IMR-90 (cell line): ENCODE measurements at regions not wholly inside any gene's neighbourhood (a gene's known extent, or its start where the extent isn't known, plus 50 kb on each side); places are given as distances from the start of the nearest gene placed in this dataset.

Experiments
- ATAC-seq: fragments of 200-7000 bp; cut with Tn5 transposase; 2 replicates; pipeline ENCODE4 v1.9.1; 2020; ENCODE audit warnings: low read depth, mild to moderate bottlenecking, moderate library complexity
- BruUV-seq: library from RNA; stranded (reverse); fragments of 400-500 nt; replicated peaks from 2 replicates; lab custom pipeline; 2021; lab: Mats Ljungman, UMichigan
- CTCF ChIA-PET: fragments of 300-600 bp; formaldehyde crosslinking; extraction: SDS; loops from one replicate; lab custom pipeline; 2021; ENCODE audit warnings: antibody characterized with exemption; lab: Yijun Ruan, JAX
- POLR2A ChIA-PET: fragments of 300-600 bp; sonication (Branson Sonifier 250); formaldehyde crosslinking; loops from one replicate; lab custom pipeline; 2022; ENCODE audit warnings: antibody characterized with exemption; ENCODE audit not compliant: unreplicated experiment; lab: Charles Lee
- DNase-seq: peaks from one replicate; pipeline ENCODE4 v3.0.0; 2013
- H2AFZ ChIP-seq: replicated peaks from 2 replicates; pipeline ENCODE3; 2013; ENCODE audit warnings: low read length, mild to moderate bottlenecking; ENCODE audit not compliant: poor library complexity
- H2AK5ac ChIP-seq: 2 replicates; pipeline ENCODE4 v1.6.1; 2013; ENCODE audit warnings: low read depth, low read length, inconsistent platforms
- H2AK9ac ChIP-seq: replicated peaks from 2 replicates; pipeline ENCODE3; 2013; ENCODE audit warnings: mild to moderate bottlenecking, low read depth, low read length, moderate library complexity; ENCODE audit not compliant: poor library complexity
- H2BK120ac ChIP-seq: 2 replicates; pipeline ENCODE4 v1.6.1; 2013; ENCODE audit warnings: low read depth, low read length, inconsistent platforms
- H2BK15ac ChIP-seq: 3 replicates; pipeline ENCODE4 v1.6.1; 2013; ENCODE audit warnings: low read depth, low read length, inconsistent platforms
- H2BK20ac ChIP-seq: 2 replicates; pipeline ENCODE4 v1.6.1; 2013; ENCODE audit warnings: low read depth, mild to moderate bottlenecking, inconsistent platforms, low read length, moderate library complexity
- H2BK5ac ChIP-seq: 2 replicates; pipeline ENCODE4 v1.6.1; 2013; ENCODE audit warnings: mild to moderate bottlenecking, low read depth, low read length, inconsistent platforms; ENCODE audit not compliant: poor library complexity, severe bottlenecking
- H3K14ac ChIP-seq: replicated peaks from 2 replicates; pipeline ENCODE4 v1.6.1; 2013; ENCODE audit warnings: low read depth, low read length, inconsistent platforms
- H3K18ac ChIP-seq: 2 replicates; pipeline ENCODE4 v1.6.1; 2013; ENCODE audit warnings: low read depth, low read length, control low read depth
- H3K23ac ChIP-seq: 2 replicates; pipeline ENCODE4 v1.6.1; 2013; ENCODE audit warnings: low read depth, low read length, inconsistent platforms
- H3K27ac ChIP-seq: 2 replicates; pipeline ENCODE4 v1.5.1; 2013; ENCODE audit warnings: mild to moderate bottlenecking, control low read depth, low read length; ENCODE audit not compliant: insufficient read depth
- H3K27me3 ChIP-seq: 2 replicates; pipeline ENCODE4 v1.6.1; 2013; ENCODE audit warnings: low read length; ENCODE audit not compliant: control insufficient read depth, insufficient read depth
- H3K36me3 ChIP-seq: 2 replicates; pipeline ENCODE4 v1.6.1; 2013; ENCODE audit warnings: low read length, mixed read lengths; ENCODE audit not compliant: control insufficient read depth, insufficient read depth
- H3K4ac ChIP-seq: 2 replicates; pipeline ENCODE4 v1.6.1; 2013; ENCODE audit warnings: low read depth, low read length, inconsistent platforms
- H3K4me1 ChIP-seq: 2 replicates; pipeline ENCODE4 v1.6.1; 2013; ENCODE audit warnings: low read length, mixed read lengths; ENCODE audit not compliant: control insufficient read depth, insufficient read depth
- H3K4me2 ChIP-seq: 2 replicates; pipeline ENCODE4 v1.6.1; 2013; ENCODE audit warnings: low read depth, mild to moderate bottlenecking, control low read depth, low read length, moderate library complexity
- H3K4me3 ChIP-seq: 2 replicates; pipeline ENCODE4 v1.5.1; 2013; ENCODE audit warnings: low read depth, mild to moderate bottlenecking, control low read depth, low read length, moderate library complexity; ENCODE audit not compliant: insufficient read depth
- H3K56ac ChIP-seq: 2 replicates; pipeline ENCODE4 v1.6.1; 2013; ENCODE audit warnings: low read length, inconsistent platforms; ENCODE audit not compliant: insufficient read depth; ENCODE audit errors: extremely low read depth
- H3K79me1 ChIP-seq, 2 experiments: 2 replicates each; pipeline ENCODE4 v1.6.1; 2013; ENCODE audit warnings: low read length in 2 of 2, inconsistent platforms in 1 of 2, low read depth in 1 of 2
- H3K9ac ChIP-seq: 2 replicates; pipeline ENCODE4 v1.6.1; 2013; ENCODE audit warnings: low read depth, low read length, control low read depth
- H3K9me1 ChIP-seq: 2 replicates; pipeline ENCODE4 v1.6.1; 2013; ENCODE audit warnings: low read length, inconsistent platforms; ENCODE audit not compliant: insufficient read depth
- H3K9me3 ChIP-seq: 2 replicates; pipeline ENCODE4 v1.6.1; 2013; ENCODE audit warnings: low read length; ENCODE audit not compliant: control insufficient read depth, insufficient read depth
- H4K20me1 ChIP-seq: 2 replicates; pipeline ENCODE4 v1.6.1; 2013; ENCODE audit warnings: low read length, inconsistent platforms; ENCODE audit not compliant: insufficient read depth
- H4K5ac ChIP-seq: 2 replicates; pipeline ENCODE4 v1.6.1; 2013; ENCODE audit warnings: mild to moderate bottlenecking, low read depth, low read length, control low read depth
- H4K8ac ChIP-seq, 2 experiments: 2 replicates each; pipeline ENCODE4 v1.6.1; 2013; ENCODE audit warnings: low read depth in 2 of 2, low read length in 2 of 2, control low read depth in 1 of 2, inconsistent platforms in 1 of 2
- H4K91ac ChIP-seq: 2 replicates; pipeline ENCODE4 v1.6.1; 2013; ENCODE audit warnings: low read depth, low read length, inconsistent platforms; ENCODE audit not compliant: insufficient read depth
- BHLHE40 ChIP-seq: fragments of 150-350 bp; IDR thresholded peaks from 2 replicates; pipeline ENCODE4 v1.6.1; 2016; ENCODE audit warnings: mild to moderate bottlenecking, low read depth, low read length
- CEBPB ChIP-seq: IDR thresholded peaks from 2 replicates; pipeline ENCODE4 v1.6.1; 2012; ENCODE audit warnings: low read depth, low read length, improper control_type of control experiment
- CHD1 ChIP-seq: IDR thresholded peaks from 2 replicates; pipeline ENCODE4 v1.6.1; 2012; ENCODE audit warnings: low read depth, low read length, improper control_type of control experiment
- FOS ChIP-seq: fragments of 150-350 bp; IDR thresholded peaks from 2 replicates; pipeline ENCODE4 v1.6.1; 2016; ENCODE audit warnings: low read depth, low read length
- MAFK ChIP-seq: IDR thresholded peaks from 2 replicates; pipeline ENCODE4 v1.6.1; 2012; ENCODE audit warnings: low read depth, low read length, improper control_type of control experiment
- MAZ ChIP-seq: IDR thresholded peaks from 2 replicates; pipeline ENCODE4 v1.6.1; 2012; ENCODE audit warnings: low read depth, mild to moderate bottlenecking, low read length, improper control_type of control experiment, moderate library complexity, borderline replicate concordance
- MXI1 ChIP-seq: IDR thresholded peaks from 2 replicates; pipeline ENCODE4 v1.6.1; 2012; ENCODE audit warnings: low read depth, mild to moderate bottlenecking, low read length, moderate library complexity, borderline replicate concordance
- NFE2L2 ChIP-seq: fragments of 150-350 bp; IDR thresholded peaks from 2 replicates; pipeline ENCODE4 v1.6.1; 2016; ENCODE audit warnings: low read depth, mild to moderate bottlenecking, low read length
- POLR2A ChIP-seq: IDR thresholded peaks from 2 replicates; pipeline ENCODE4 v1.6.1; 2012; ENCODE audit warnings: mild to moderate bottlenecking, low read depth, low read length
- RAD21 ChIP-seq: IDR thresholded peaks from 2 replicates; pipeline ENCODE4 v1.6.1; 2012; ENCODE audit warnings: low read length, improper control_type of control experiment
- RCOR1 ChIP-seq: IDR thresholded peaks from 2 replicates; pipeline ENCODE4 v1.6.1; 2012; ENCODE audit warnings: mild to moderate bottlenecking, low read length, improper control_type of control experiment; ENCODE audit not compliant: insufficient replicate concordance
- RFX5 ChIP-seq: IDR thresholded peaks from 2 replicates; pipeline ENCODE4 v1.8.0; 2012; ENCODE audit warnings: low read depth, mild to moderate bottlenecking, low read length, moderate library complexity
- SMC3 ChIP-seq: fragments of 150-350 bp; IDR thresholded peaks from 2 replicates; pipeline ENCODE4 v1.6.1; 2016; ENCODE audit warnings: low read depth, mild to moderate bottlenecking, antibody characterized with exemption, low read length, moderate library complexity
- WGBS, 2 experiments: methylation state at CpG; one replicate each; pipeline versions ENCODE4 v1.1.5 to v1.1.7; 2013; ENCODE audit warnings: missing lambda C conversion rate in 2 of 2; ENCODE audit not compliant: insufficient read length in 1 of 2; ENCODE audit errors: extremely low coverage in 2 of 2; 5-methylcytosine and 5-hydroxymethylcytosine counted together
- dilution Hi-C: fragments of 300-500 bp; cut with HindIII; formaldehyde crosslinking; loops from one replicate; pipeline ENCODE4 v1.14.3; 2018; ENCODE audit warnings: low sequenced_read_pairs; ENCODE audit not compliant: unreplicated experiment
- in situ Hi-C: fragments of 300-500 bp; cut with MboI; formaldehyde crosslinking; loops from 3 replicates; pipeline ENCODE4 v1.14.3; 2019; ENCODE audit warnings: low sequenced_read_pairs, inconsistent platforms, mixed read lengths
- intact Hi-C: fragments of 100-400 bp; cut with micrococcal nuclease; formaldehyde crosslinking; loops from 2 replicates; pipeline ENCODE4 v1.10.0; 2022
- TF ChIP-seq, protein P1 (sequence below): conservative IDR thresholded peaks from 2 replicates; pipeline ENCODE4 v1.5.1; 2012; ENCODE audit warnings: mild to moderate bottlenecking, low read depth, low read length, improper control_type of control experiment
- TF ChIP-seq, protein P2 (sequence below): fragments of 150-350 bp; IDR thresholded peaks from 2 replicates; pipeline ENCODE4 v1.6.1; 2016; ENCODE audit warnings: low read depth, mild to moderate bottlenecking, low read length, moderate library complexity, borderline replicate concordance
- TF ChIP-seq, protein P3 (sequence below): fragments of 150-350 bp; IDR thresholded peaks from 2 replicates; pipeline ENCODE4 v1.6.1; 2017; ENCODE audit warnings: mild to moderate bottlenecking, antibody characterized with exemption, low read length, low read depth

DNA sequence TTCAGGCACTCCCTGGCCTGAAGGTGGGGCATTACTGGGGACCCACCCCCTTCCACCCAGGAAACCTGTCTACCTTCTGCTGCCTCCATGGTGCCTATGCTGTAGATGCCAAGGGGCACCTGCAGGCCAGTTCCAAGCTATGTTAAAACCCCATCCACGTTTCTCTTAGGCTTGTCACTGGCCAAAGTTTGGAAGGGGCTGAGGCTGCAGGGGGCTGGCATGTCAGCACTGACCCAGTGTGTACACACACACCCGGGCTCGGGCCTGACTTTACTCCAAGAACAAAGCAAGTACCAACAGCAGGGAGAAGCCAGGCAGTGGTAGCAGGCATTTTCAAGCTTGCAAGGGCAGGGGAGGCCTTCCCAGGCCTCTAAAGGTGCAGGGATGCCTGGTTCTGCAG is 53.8 kb upstream of the PCDH15 start:
- Histone ChIP-seq H3K18ac (no peak overlapping the region), H3K27ac (no peak overlapping the region), H3K23ac (no peak overlapping the region), H4K20me1 (no peaks in the 10 kb centered on the region), H3K27me3 (no peaks in the 10 kb centered on the region), H3K56ac (no peak overlapping the region), H3K4me2 (no peak overlapping the region), H2BK120ac (no peak overlapping the region), H3K9me3 (peaks cover 4% of the 10 kb centered on the region; the same call in 1 of the 2 replicates), H3K14ac (no peak overlapping the region), H3K36me3 (no peaks in the 10 kb centered on the region), H3K4ac (no peak overlapping the region), H2AK5ac (no peak overlapping the region), H3K4me3 (no peak overlapping the region), H4K8ac (no peak overlapping the region), H2BK20ac (no peak overlapping the region), H2BK5ac (no peak overlapping the region), H3K79me1 (no peaks in the 10 kb centered on the region), H2AK9ac (no peak overlapping the region), H4K5ac (no peak overlapping the region), H2AFZ (no peak overlapping the region), H3K9ac (no peak overlapping the region), H3K4me1 (no peaks in the 10 kb centered on the region), H3K9me1 (no peaks in the 10 kb centered on the region), H2BK15ac (no peak overlapping the region), H4K91ac (no peak overlapping the region)
- no CpG with 5 or more reads among the region's 3 CpGs for WGBS, 2 experiments
- ChIA-PET CTCF (no interaction called here), POLR2A (no interaction called here)
- intact Hi-C loops (loop anchor here (5.0 kb wide), 1 partner anchor 1963 kb away; no protein-coding TSS in a partner anchor), dilution Hi-C loops (no loop called here), in situ Hi-C loops (no loop called here)
- TF ChIP-seq, protein P1, sequence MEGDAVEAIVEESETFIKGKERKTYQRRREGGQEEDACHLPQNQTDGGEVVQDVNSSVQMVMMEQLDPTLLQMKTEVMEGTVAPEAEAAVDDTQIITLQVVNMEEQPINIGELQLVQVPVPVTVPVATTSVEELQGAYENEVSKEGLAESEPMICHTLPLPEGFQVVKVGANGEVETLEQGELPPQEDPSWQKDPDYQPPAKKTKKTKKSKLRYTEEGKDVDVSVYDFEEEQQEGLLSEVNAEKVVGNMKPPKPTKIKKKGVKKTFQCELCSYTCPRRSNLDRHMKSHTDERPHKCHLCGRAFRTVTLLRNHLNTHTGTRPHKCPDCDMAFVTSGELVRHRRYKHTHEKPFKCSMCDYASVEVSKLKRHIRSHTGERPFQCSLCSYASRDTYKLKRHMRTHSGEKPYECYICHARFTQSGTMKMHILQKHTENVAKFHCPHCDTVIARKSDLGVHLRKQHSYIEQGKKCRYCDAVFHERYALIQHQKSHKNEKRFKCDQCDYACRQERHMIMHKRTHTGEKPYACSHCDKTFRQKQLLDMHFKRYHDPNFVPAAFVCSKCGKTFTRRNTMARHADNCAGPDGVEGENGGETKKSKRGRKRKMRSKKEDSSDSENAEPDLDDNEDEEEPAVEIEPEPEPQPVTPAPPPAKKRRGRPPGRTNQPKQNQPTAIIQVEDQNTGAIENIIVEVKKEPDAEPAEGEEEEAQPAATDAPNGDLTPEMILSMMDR: no peak
- TF ChIP-seq, protein P2, sequence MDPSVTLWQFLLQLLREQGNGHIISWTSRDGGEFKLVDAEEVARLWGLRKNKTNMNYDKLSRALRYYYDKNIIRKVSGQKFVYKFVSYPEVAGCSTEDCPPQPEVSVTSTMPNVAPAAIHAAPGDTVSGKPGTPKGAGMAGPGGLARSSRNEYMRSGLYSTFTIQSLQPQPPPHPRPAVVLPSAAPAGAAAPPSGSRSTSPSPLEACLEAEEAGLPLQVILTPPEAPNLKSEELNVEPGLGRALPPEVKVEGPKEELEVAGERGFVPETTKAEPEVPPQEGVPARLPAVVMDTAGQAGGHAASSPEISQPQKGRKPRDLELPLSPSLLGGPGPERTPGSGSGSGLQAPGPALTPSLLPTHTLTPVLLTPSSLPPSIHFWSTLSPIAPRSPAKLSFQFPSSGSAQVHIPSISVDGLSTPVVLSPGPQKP: no peak
- TF ChIP-seq MXI1 (no peak), POLR2A (no peak), RFX5 (no peak), BHLHE40 (no peak), RAD21 (no peak), MAZ (no peak), RCOR1 (no peak), NFE2L2 (no peak), CHD1 (no peak), MAFK (no peak), FOS (no peak), SMC3 (no peak), CEBPB (no peak)
- TF ChIP-seq, protein P3, sequence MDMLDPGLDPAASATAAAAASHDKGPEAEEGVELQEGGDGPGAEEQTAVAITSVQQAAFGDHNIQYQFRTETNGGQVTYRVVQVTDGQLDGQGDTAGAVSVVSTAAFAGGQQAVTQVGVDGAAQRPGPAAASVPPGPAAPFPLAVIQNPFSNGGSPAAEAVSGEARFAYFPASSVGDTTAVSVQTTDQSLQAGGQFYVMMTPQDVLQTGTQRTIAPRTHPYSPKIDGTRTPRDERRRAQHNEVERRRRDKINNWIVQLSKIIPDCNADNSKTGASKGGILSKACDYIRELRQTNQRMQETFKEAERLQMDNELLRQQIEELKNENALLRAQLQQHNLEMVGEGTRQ: no peak
- DNase-seq (no peak), ATAC-seq (no peak)
- no TSS peak for BruUV-seq
